ENCODE measurements at regions not wholly inside any gene's neighbourhood (a gene's known extent, or its start where the extent isn't known, plus 50 kb on each side); places are given as distances from the start of the nearest gene placed in this dataset.

DNA sequence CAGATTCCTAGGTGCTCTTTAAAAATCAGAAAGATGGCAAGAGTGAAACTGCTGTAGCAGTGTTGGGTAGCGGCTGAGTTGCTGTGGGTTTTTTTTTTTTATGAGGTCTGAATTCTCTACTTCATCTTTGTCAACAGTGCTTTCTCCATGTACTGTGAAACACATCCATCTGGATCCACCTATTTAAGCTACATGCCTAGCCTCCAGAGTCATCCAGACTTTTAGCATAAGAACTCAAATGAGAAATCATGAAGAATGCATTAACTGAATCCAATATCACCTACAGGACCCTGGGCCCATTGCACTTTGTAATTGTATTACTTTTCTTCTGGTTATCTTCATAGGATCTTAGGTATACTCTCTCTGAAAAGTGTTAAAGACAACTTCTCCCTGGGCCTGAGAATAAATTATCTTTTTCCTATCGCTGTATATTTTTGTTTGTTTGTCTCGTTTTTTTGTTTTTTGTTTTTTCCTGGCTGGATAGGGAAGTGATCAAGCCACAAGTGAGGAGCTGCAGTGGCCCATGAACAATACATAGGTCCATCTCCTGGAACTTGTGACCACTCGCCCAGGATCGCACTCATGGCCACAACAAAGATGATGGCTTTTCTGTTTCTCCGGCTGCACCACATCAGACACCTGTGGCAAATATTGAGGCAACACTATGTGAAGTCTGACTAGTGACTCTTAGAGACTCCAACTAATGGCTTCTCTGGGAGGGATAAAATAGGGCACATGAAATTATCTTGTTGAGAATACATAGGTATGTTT lies 609.9 kb upstream of the AGTR1 start:
- Histone ChIP-seq H3K9me3 (ENCODE audit: control insufficient read depth in 1 of 2, insufficient read depth in 1 of 2, low read length in 2 of 2) (peaks cover 0 to 4% of the 10 kb centered on the region in 2 experiments), H3K27ac (ENCODE audit: low read depth in 1 of 2, low read length in 2 of 2) (no peak overlapping the region), H3K4me3 (ENCODE audit: low read length) (no peak overlapping the region), H3K4me1 (ENCODE audit: insufficient read depth, low read length) (no peaks in the 10 kb centered on the region), H3K36me3 (ENCODE audit: insufficient read depth, low read length) (no peaks in the 10 kb centered on the region), H3K27me3 (ENCODE audit: control insufficient read depth in 1 of 2, insufficient read depth in 2 of 2, low read length in 2 of 2) (no peaks in the 10 kb centered on the region)
- no peaks in the 10 kb centered on the region for H3K27me3 Mint-ChIP-seq
- H3K4me1 Mint-ChIP-seq (ENCODE audit: low read depth): no peaks in the 10 kb centered on the region
- no peaks in the 10 kb centered on the region for H3K9me3 Mint-ChIP-seq
- intact Hi-C loops (cut with DNase I, micrococcal nuclease): no loop called here
- POLR2A ChIA-PET: no interaction called here
- DNase-seq (no peak), ATAC-seq (ENCODE audit: poor library complexity) (no peak)
- H3K4me3 Mint-ChIP-seq: no peak overlapping the region
- no peaks in the 10 kb centered on the region for H3K36me3 Mint-ChIP-seq (ENCODE audit: low read depth)
- CTCF ChIA-PET: no interaction called here
- TF ChIP-seq CTCF (IDR thresholded peaks at IDR 0.05): no peak
- H3K27ac Mint-ChIP-seq: no peak overlapping the region

GRCh38 chr3:148089171-148089570 lies 608.5 kb upstream of the AGTR1 start:
- Mint-ChIP-seq H3K4me1 (ENCODE audit: low read depth) (no peaks in the 10 kb centered on the region), H3K27me3 (no peaks in the 10 kb centered on the region), H3K36me3 (ENCODE audit: low read depth) (no peaks in the 10 kb centered on the region), H3K9me3 (no peaks in the 10 kb centered on the region), H3K4me3 (no peak overlapping the region), H3K27ac (no peak overlapping the region)
- Histone ChIP-seq H3K9me3 (ENCODE audit: control insufficient read depth in 1 of 2, insufficient read depth in 1 of 2, low read length in 2 of 2) (peaks cover 0 to 4% of the 10 kb centered on the region in 2 experiments), H3K27ac (ENCODE audit: low read depth in 1 of 2, low read length in 2 of 2) (no peak overlapping the region), H3K4me1 (ENCODE audit: insufficient read depth, low read length) (no peaks in the 10 kb centered on the region), H3K27me3 (ENCODE audit: control insufficient read depth in 1 of 2, insufficient read depth in 2 of 2, low read length in 2 of 2) (no peaks in the 10 kb centered on the region), H3K4me3 (ENCODE audit: low read length) (no peak overlapping the region), H3K36me3 (ENCODE audit: insufficient read depth, low read length) (no peaks in the 10 kb centered on the region)
- intact Hi-C loops (cut with DNase I, micrococcal nuclease): no loop called here
- ChIA-PET CTCF (no interaction called here), POLR2A (interaction anchor here (0.6 kb wide), 1 partner anchor 35 kb away, joined by 3 read pairs; no protein-coding TSS in a partner anchor)
- no peak for DNase-seq
- TF ChIP-seq CTCF (IDR thresholded peaks at IDR 0.05): no peak
- no peak for ATAC-seq (ENCODE audit: poor library complexity)

GRCh38 chr3:148090156-148090555 lies 607.5 kb upstream of the AGTR1 start:
- Mint-ChIP-seq H3K27ac (no peak overlapping the region), H3K4me1 (ENCODE audit: low read depth) (no peaks in the 10 kb centered on the region), H3K27me3 (no peaks in the 10 kb centered on the region), H3K4me3 (no peak overlapping the region), H3K9me3 (no peaks in the 10 kb centered on the region), H3K36me3 (ENCODE audit: low read depth) (no peaks in the 10 kb centered on the region)
- ATAC-seq (ENCODE audit: poor library complexity): no peak
- ChIA-PET CTCF (no interaction called here), POLR2A (no interaction called here)
- Histone ChIP-seq H3K4me1 (ENCODE audit: insufficient read depth, low read length) (no peaks in the 10 kb centered on the region), H3K9me3 (ENCODE audit: control insufficient read depth in 1 of 2, insufficient read depth in 1 of 2, low read length in 2 of 2) (peaks cover 0 to 4% of the 10 kb centered on the region in 2 experiments), H3K27ac (ENCODE audit: low read depth in 1 of 2, low read length in 2 of 2) (no peak overlapping the region), H3K36me3 (ENCODE audit: insufficient read depth, low read length) (no peaks in the 10 kb centered on the region), H3K4me3 (ENCODE audit: low read length) (no peak overlapping the region), H3K27me3 (ENCODE audit: control insufficient read depth in 1 of 2, insufficient read depth in 2 of 2, low read length in 2 of 2) (no peaks in the 10 kb centered on the region)
- no peak for DNase-seq
- no peak for TF ChIP-seq CTCF (IDR thresholded peaks at IDR 0.05)
- intact Hi-C loops (cut with DNase I, micrococcal nuclease): no loop called here

All from CD4-positive, alpha-beta T cell (primary cell).